CD4-positive, alpha-beta T cell treated with Interleukin-21 for 1 hour (primary cell): ENCODE measurements at regions not wholly inside any gene's neighbourhood (a gene's known extent, or its start where the extent isn't known, plus 50 kb on each side); places are given as distances from the start of the nearest gene placed in this dataset.

ENCODE experiments used
- DNase-seq: peaks from one replicate; pipeline ENCODE4 v3.0.0-alpha.2; 2020

DNA sequence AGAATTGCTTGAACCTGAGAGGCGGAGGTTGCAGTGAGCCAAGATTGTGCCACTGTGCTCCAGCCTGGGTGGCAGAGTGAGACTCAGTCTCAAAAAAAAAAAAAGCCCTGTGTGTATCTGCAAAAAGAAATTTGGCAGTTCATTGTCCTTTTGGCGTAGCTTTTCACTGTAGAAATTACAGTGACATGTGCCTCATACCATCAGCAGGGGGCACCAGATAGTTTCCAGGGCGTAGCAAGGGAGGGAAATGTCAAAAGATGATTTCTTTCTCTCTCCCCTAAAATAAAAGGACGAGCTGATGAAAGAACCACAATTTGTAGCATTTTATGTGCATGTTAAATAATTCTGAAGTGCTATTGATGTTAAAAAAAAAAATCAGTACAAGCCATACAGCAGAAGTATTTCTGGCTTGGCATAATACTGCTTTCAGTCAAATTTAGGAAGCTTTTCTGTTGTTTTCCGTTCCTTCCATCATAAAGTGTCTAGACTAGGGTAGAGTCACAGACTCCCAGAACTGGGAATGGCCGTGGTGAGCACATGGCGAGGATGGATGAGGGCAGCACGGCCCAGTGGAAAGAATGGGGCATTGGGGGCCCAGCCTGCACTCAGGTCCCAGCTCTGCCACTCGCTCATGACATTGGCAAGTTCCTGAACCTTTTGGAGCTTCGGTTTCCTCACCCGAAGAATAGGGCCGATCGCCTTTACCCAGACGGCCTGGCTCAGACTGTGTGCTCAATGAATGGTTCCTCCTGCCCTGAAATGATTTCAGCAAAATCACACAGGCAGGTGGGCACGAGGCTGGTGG lies 59.8 kb upstream of the RPH3AL start:
- peak; percentile 82 for DNase-seq

DNA sequence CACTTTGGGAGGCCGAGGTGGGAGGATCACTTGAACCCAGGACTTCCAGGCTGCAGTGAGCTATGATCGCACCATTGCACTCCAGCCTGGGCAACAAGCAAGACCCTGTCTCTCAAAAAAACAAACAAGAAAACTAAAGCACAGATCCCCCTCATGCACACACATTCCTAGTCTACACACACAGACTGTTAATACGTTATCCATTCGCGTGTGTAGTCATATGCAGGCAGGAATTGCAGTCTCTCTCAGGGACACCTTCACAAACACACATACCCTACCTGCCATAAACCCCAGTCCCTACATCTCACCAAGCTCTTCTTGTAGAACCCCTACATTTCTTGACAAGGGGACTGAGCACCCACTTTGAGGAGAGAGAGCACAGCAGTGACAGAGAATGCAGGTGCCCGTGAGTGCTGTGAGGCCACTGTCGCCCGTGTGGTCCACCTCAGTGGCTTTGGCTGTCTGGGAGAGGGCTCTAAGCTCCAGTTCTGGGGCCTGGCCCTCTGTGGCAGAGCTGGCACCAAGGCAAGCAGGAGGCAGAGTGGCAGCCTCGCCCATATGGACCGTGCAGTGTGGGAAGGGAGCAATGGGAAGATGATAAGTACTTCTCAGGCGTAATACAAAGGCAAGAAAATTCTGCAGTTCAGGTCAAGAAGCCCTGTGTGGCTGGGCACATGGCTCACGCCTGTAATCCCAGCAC lies 59.0 kb upstream of the RPH3AL start:
- no peak for DNase-seq

DNA sequence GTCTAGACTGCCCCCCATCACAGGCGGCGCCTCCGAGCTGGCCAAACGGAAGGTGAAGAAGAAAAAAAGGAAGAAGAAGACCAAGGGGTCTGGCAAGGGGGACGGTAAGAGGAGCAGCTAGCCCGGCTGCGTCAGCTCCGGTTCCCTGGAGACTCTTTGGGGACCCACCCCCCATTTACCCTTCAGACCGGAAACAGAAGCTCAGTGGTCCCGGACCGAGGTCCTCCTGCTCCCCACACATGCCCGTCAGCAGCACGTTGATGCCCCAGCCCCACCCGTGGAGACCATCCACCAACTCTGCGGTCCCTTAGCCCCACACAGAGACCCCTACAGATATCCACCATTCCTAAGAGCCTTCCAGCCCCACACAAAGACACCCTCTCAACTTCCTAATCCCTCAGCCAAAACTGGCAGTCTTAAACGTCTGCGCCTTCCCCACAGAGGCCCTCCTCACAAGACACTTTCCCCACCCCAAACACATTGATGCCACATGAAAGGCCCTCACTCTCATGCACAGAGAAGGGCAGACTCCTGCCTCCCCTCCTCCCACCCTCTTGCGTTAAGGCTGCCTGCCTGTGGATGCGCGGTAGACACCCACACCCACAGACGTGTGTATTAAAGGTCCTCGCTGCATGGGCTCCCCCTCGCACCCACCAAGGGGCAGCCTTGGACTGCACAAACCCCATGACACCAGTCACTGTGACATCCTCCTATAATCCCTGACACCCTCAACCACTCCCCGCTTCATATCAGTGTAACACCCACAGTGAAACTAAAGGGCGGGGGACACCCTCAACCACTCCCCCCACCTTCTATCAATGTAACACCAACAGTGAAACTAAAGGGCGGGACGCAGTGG lies 58.2 kb upstream of the RPH3AL start:
- DNase-seq = peak; percentile 83

DNA sequence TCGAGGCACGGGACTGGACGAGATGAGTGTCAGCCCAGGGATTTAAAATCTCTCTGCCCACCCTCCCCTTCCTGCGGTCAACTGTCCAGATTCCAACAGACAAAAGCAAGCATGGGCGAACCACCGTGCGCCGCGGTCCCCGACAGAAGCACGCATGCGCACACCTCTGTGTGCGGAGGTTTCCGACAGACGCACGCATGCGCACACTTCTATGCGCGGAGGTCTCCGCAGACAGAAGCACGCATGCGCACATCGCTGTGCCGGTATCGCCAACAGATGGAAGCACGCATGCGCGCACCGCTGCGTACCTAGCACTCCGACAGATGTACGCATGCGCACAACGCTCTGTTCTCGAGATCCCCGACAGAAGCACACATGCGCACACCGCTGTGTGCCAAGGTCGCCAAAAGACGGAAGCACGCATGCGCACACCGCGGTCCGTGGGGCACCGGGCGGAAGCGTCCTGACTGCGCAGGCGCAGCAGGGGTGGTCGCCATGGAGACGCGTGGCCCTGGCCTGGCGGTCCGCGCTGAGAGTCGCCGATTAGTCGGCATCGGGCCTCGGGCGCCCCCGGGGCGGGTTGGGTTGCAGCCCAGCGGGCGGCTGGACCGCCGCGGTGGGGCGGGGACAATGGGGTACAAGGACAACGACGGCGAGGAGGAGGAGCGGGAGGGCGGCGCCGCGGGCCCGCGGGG lies 57.4 kb upstream of the RPH3AL start:
- peak; percentile 99 for DNase-seq

DNA sequence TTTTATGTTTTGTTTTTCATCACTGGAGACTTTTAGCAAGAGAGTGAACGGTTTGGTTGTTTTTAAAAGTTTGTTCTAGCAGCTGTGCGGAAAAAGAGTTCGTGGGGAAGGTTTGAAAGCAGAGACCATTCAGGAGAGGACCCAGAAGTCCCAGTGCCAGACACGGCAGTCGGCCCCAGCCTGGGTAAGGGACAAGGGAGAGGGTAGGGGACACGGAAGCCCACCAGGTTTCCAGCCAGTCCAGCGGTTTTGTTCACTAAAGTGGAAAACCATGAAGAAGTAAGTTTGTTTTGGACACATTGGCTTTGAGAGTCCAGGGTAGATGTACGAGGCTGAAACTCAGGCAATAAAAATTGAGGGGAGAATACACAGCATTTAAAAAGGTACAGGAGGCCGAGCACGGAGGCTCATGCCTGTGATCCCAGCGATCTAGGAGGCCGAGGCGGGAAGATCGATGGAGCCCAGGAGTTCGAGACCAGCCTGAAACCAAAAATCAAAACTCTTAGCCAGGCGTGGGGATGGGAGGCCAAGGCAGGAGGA lies 56.8 kb upstream of the RPH3AL start:
- DNase-seq = no peak

DNA sequence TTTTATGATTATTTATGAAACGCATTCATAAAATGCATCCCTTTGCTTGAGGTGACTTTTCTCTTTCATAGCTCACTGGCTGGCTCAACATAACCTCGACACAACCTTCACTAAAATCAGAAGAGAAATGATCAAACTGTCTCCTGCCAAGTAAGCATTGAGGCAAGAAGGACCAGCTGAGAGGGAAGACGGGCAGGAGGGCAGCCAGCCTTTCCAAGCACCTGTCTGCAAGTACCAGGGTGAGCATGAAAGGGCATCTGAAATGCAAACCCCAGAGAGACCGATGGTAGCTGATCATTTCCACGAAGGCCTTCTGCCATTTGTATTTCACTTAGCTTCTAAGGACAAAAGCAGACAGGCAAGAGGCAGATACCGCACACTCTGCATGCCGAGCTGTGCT lies 52.1 kb upstream of the RPH3AL start:
- no peak for DNase-seq
